GM19324 (cell line): ENCODE measurements at regions not wholly inside any gene's neighbourhood (a gene's known extent, or its start where the extent isn't known, plus 50 kb on each side); places are given as distances from the start of the nearest gene placed in this dataset.

Experiments
- ATAC-seq: cut with Tn5 transposase; IDR thresholded peaks from one replicate; pipeline ENCODE4 v1.9.1; 2021; ENCODE audit warnings: mild to moderate bottlenecking, moderate library complexity; ENCODE audit not compliant: unreplicated experiment, low FRiP score

- ATAC-seq = no peak
Measured at GRCh38 chr2:75788902-75789301, 78.2 kb upstream of the GCFC2 start.

- no peak for ATAC-seq
Measured at GRCh38 chr2:75788154-75788553, 77.4 kb upstream of the GCFC2 start.

- ATAC-seq = no peak
Measured at GRCh38 chr2:75787532-75788132, 76.9 kb upstream of the GCFC2 start.

- ATAC-seq = no peak
Measured at GRCh38 chr2:75775311-75775823, 64.7 kb upstream of the GCFC2 start.

GRCh38 chr2:75772908-75773630 lies 62.4 kb upstream of the GCFC2 start:
- no peak for ATAC-seq

- ATAC-seq = no peak
Measured at GRCh38 chr2:75765798-75766197, 55.1 kb upstream of the GCFC2 start.

- no peak for ATAC-seq
Measured at GRCh38 chr2:75764611-75765010, 53.9 kb upstream of the GCFC2 start.
